HepG2 (cell line): ENCODE measurements at regions not wholly inside any gene's neighbourhood (a gene's known extent, or its start where the extent isn't known, plus 50 kb on each side); places are given as distances from the start of the nearest gene placed in this dataset.

Experiments
- ATAC-seq: fragments of 200-7000 bp; cut with Tn5 transposase; 3 replicates; pipeline ENCODE4 v1.9.1; 2020; ENCODE audit warnings: mild to moderate bottlenecking, moderate library complexity
- BruUV-seq: library from RNA; stranded (reverse); fragments of 400-500 nt; replicated peaks from 2 replicates; lab custom pipeline; 2021; lab: Mats Ljungman, UMichigan
- CTCF ChIA-PET: fragments of 300-600 bp; formaldehyde crosslinking; extraction: SDS; loops from one replicate; lab custom pipeline; 2021; ENCODE audit warnings: low total read pairs, inconsistent platforms, low intra/inter-chr PET ratio; lab: Yijun Ruan, JAX
- POLR2A ChIA-PET: fragments of 350-600 bp; sonication (Branson Sonifier 250); formaldehyde crosslinking; loops from one replicate; lab custom pipeline; 2020; ENCODE audit warnings: antibody characterized with exemption, inconsistent platforms; lab: Yijun Ruan, JAX
- DNase-seq: peaks from one replicate; pipeline ENCODE4 v3.0.0-alpha.2; 2015; ENCODE audit warnings: low spot score
- FAIRE-seq: peaks from 3 replicates; lab custom pipeline; 2011; peaks lifted over from hg19 to GRCh38; lab: Jason Lieb, UNC
- H2AFZ ChIP-seq: one replicate; pipeline ENCODE4 v1.6.1; 2011; ENCODE audit warnings: low read length, inconsistent platforms
- H3K27ac ChIP-seq: fragments of 300-600 bp; 3 replicates; pipeline ENCODE4 v1.8.0; 2011; ENCODE audit warnings: mixed run types, mild to moderate bottlenecking, mixed read lengths, low read length, inconsistent platforms; ENCODE audit not compliant: insufficient read depth; ENCODE audit errors: extremely low read length
- H3K27me3 ChIP-seq, 2 experiments: fragments of 200-600 bp in 1 of 2; 2 replicates in 1 of 2; 3 replicates in 1 of 2; pipeline versions ENCODE4 v1.6.0 to v1.8.0; 2011; ENCODE audit warnings: low read length in 2 of 2, mild to moderate bottlenecking in 2 of 2, moderate library complexity in 2 of 2, inconsistent platforms in 1 of 2; ENCODE audit not compliant: insufficient read depth in 2 of 2, control insufficient read depth in 1 of 2
- H3K36me3 ChIP-seq, 2 experiments: fragments of 200-600 bp in 1 of 2; replicated peaks in 1 of 2; 2 replicates in 1 of 2; 3 replicates in 1 of 2; pipeline versions ENCODE4 v1.5.1 to v1.8.0; 2011; ENCODE audit warnings: low read length in 2 of 2, inconsistent platforms in 1 of 2; ENCODE audit not compliant: insufficient read depth in 2 of 2, control insufficient read depth in 1 of 2
- H3K4me1 ChIP-seq: 2 replicates; pipeline ENCODE4 v1.5.1; 2012; ENCODE audit warnings: low read length, inconsistent platforms; ENCODE audit not compliant: insufficient read depth
- H3K4me2 ChIP-seq: 2 replicates; pipeline ENCODE4 v1.6.0; 2011; ENCODE audit warnings: low read depth, low read length, inconsistent platforms
- H3K4me3 ChIP-seq, 3 experiments: fragments of 200-600 bp in 1 of 3; sonication (generic), shearing (Covaris generic) in 1 of 3; replicated peaks in 1 of 3; 2 replicates each; pipeline ENCODE4 v1.5.1; 2011 to 2016; ENCODE audit warnings: low read length in 3 of 3, inconsistent platforms in 2 of 3, low read depth in 2 of 3, mild to moderate bottlenecking in 2 of 3, control low read depth in 1 of 3, mixed read lengths in 1 of 3; ENCODE audit not compliant: insufficient read depth in 1 of 3
- H3K79me2 ChIP-seq: one replicate; pipeline ENCODE4 v1.6.1; 2011; ENCODE audit warnings: low read length, inconsistent platforms; ENCODE audit not compliant: insufficient read depth
- H3K9ac ChIP-seq: 2 replicates; pipeline ENCODE4 v1.6.0; 2011; ENCODE audit warnings: mild to moderate bottlenecking, low read depth, low read length, inconsistent platforms; ENCODE audit not compliant: insufficient read depth
- H3K9me3 ChIP-seq: 2 replicates; pipeline ENCODE4 v1.5.1; 2012; ENCODE audit warnings: mild to moderate bottlenecking, low read length
- H4K20me1 ChIP-seq: 2 replicates; pipeline ENCODE4 v1.6.0; 2011; ENCODE audit warnings: inconsistent platforms, mild to moderate bottlenecking, low read length, moderate library complexity; ENCODE audit not compliant: insufficient read depth
- NCOA1 ChIP-seq: sonication (generic); formaldehyde crosslinking; IDR thresholded peaks from 2 replicates; pipeline ENCODE4 v1.9.0; 2021; ENCODE audit warnings: missing genetic modification reagents
- NR1H2 ChIP-seq: sonication (generic); formaldehyde crosslinking; IDR thresholded peaks from 2 replicates; pipeline ENCODE4 v1.8.1; 2022; ENCODE audit warnings: low read depth, missing genetic modification reagents, borderline replicate concordance
- SP4 ChIP-seq: sonication (generic); formaldehyde crosslinking; IDR thresholded peaks from 2 replicates; pipeline ENCODE4 v1.8.1; 2023; ENCODE audit warnings: mild to moderate bottlenecking, missing genetic modification reagents
- ZC3H13 ChIP-seq: sonication (generic); formaldehyde crosslinking; IDR thresholded peaks from 2 replicates; pipeline ENCODE4 v1.8.1; 2023; ENCODE audit warnings: mild to moderate bottlenecking, missing genetic modification reagents, moderate library complexity
- ZNF609 ChIP-seq: sonication (generic); formaldehyde crosslinking; IDR thresholded peaks from 2 replicates; pipeline ENCODE4 v1.4.0; 2020; ENCODE audit warnings: mild to moderate bottlenecking, missing genetic modification reagents, borderline replicate concordance
- WGBS: methylation state at CpG from one replicate; pipeline ENCODE4 v1.1.6; 2017; ENCODE audit warnings: low lambda C conversion rate; 5-methylcytosine and 5-hydroxymethylcytosine counted together
- in situ Hi-C: cut with HindIII; loops from 2 replicates; pipeline ENCODE4 v1.10.0; 2017; ENCODE audit warnings: low pct_unique_long_range_greater_than_20kb; ENCODE audit not compliant: extremely low pct_ligation_motif_present
- intact Hi-C: fragments of 100-400 bp; cut with micrococcal nuclease; formaldehyde crosslinking; loops from one replicate; pipeline ENCODE4 v1.10.0; 2022; ENCODE audit not compliant: unreplicated experiment

GRCh38 chr13:89755729-89756492, 1591.6 kb upstream of the MIR17HG start:
- Histone ChIP-seq H3K27me3 (no peaks in the 10 kb centered on the region), H3K9ac (no peak overlapping the region), H2AFZ (no peak overlapping the region), H3K36me3 (no peaks in the 10 kb centered on the region), H3K4me2 (no peak overlapping the region), H4K20me1 (no peaks in the 10 kb centered on the region), H3K9me3 (peaks cover 17% of the 10 kb centered on the region), H3K4me1 (no peaks in the 10 kb centered on the region), H3K27ac (no peak overlapping the region), H3K4me3 (no peak overlapping the region), H3K79me2 (no peaks in the 10 kb centered on the region)
- WGBS, result 0% methylated on average over 1 of the region's 2 CpGs
- ATAC-seq, result no peak
- ChIA-PET POLR2A (no interaction called here), CTCF (no interaction called here)
- FAIRE-seq, result no peak
- DNase-seq, result no peak
- BruUV-seq, result no TSS peak
- intact Hi-C loops, result no loop called here
- TF ChIP-seq ZC3H13, result no peak
- TF ChIP-seq NR1H2 (CRISPR knock-in tag), result no peak
- no peak for TF ChIP-seq ZNF609 (CRISPR knock-in tag)
- TF ChIP-seq NCOA1 (CRISPR knock-in tag), result no peak
- no peak for TF ChIP-seq SP4 (CRISPR knock-in tag)
- in situ Hi-C loops, result no loop called here
